ENCODE measurements at regions not wholly inside any gene's neighbourhood (a gene's known extent, or its start where the extent isn't known, plus 50 kb on each side); places are given as distances from the start of the nearest gene placed in this dataset.

DNA sequence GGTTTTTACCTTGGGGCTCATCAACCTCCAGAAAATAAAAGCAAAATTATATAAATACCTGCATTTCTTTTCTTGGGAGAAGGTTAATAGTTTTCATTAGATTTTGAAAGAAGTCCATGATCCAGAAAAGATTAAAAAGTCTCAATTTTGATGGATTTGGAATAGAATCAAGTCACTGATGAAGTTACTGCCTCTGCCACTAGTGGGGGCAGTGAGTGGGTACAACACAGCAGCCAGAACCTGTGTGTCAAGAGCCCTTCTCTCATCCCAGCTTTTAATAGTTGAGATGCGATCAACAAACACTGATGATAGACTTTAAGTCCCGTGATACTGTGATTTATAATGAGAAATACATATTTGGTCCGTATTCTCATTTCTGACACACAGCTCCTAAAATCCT, 686.7 kb downstream of the DIAPH3 start:
- no peak for DNase-seq

DNA sequence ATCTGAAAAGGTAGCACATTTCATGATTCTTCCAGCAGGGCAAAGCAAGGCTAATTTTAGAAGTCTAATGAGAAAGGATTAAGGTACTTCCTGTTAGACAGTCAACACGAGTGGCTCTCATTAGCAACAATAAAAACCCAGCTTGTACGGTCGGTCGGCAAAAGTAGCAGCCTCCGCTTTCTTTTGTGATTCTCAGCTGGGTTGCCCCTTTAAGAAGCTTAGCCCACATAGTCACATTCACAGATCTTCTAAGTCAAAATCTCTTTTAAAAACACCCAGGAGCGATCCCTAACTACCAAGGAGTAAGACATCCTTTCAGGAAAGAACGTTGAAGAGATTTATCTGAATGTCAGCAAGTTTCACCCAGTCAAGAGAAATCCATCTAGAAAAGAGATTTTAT, 684.8 kb downstream of the DIAPH3 start:
- no peak for DNase-seq

DNA sequence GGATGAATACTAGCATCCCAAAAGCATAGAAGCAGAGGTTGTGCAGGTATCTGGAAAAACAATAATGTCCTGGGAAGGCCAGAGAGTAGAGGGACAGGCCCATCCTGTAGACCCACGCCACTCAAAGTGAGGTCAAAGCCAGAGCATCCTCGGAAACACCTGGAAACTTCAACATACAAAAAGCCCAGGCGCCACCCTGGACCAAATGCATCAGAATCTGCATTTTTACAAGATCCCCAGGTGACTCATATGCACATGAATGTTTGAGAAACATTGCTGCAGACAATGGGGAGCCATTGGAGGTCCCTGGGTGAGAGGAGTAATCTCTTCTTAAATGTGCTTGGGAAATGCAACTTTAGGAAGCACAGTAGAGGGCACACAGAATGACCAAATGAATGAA, 684.1 kb downstream of the DIAPH3 start:
- no peak for DNase-seq

DNA sequence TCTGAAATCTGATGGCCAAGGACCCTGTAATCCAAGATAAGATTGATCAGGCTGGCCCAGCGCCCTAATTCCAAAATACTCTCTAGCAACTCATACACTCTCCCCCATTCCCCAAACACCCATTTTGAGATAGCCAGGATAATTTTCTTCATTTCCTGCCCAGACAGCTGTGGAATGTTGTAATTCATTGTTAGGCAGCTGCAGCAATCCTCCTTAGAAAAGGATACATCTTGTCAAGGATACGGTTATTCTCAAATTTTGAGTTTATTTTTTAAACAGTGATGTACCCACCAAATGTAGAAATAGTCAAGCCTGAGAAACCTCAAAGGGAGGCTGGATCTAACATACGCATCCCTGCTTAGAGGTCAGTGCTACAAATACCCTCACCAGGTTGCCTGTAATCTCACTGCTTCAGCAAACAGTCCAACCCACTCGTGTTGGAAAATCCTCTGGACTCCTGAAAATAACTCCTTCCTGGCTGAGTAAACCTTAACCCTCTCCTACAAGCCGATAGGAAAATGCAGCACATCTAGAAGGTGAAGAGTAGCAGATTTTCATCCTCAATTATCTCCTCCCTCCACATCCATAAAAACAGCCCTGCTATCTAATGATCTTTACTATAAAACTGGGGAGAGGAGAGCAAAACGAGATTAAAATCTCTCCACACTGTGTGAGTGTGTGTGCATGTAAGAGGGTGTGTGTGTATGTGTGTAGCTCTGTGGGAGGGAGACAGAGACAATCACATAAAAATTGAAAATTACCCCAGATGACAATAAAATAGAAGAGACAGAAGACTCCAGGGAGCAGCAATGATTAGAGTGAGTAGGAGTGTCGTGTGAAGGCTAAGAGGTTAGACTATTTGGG, 683.1 kb downstream of the DIAPH3 start:
- no peak for DNase-seq

DNA sequence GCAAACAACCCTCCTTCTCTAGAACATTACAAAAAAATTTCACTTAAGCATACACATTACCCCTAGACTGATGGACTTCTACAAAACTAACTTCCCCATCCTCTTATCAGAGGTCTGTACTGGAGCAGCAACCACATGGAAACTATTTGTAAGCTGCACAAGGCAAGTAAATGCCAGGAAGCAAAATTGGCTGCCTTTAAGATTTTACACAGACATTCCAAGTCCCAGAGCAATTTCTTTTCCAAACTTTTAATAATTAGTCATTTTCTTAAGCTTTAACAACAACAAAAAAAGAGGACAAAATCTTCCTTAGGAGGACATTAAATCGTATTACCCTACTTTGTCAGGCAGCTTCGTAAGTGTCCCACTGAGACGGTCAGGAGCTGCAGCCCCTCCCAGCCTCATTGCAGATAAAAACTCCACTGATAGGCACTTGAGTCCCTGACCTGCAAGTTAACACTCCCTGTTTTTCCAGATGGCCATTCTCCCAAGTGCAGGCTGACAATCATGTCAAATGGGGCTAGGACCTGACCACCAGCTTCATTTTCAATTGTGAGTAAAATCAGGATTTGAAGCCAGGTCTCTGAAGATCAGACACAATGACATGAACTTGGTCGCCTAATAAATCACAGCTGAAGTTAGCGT, 680.1 kb downstream of the DIAPH3 start:
- DNase-seq: no peak

DNA sequence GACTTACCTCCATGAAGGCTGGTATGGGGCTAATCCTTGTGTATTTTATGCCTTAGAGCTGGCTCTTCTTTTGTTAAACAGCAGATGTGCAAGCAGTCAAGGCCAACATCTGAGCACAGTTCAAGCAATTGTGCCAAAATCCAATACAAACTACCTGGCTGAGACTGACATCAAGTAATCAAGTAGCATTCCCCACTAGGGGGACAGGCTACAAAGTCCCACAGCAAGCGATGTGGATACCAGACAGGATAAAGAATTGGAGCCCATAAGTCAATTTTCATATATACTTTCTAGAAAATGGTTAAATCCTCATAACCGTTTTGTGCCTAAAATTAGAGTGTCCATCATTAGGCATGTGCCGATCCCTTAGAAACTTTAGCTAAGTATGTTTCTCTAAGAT, 675.8 kb downstream of the DIAPH3 start:
- no peak for DNase-seq

DNA sequence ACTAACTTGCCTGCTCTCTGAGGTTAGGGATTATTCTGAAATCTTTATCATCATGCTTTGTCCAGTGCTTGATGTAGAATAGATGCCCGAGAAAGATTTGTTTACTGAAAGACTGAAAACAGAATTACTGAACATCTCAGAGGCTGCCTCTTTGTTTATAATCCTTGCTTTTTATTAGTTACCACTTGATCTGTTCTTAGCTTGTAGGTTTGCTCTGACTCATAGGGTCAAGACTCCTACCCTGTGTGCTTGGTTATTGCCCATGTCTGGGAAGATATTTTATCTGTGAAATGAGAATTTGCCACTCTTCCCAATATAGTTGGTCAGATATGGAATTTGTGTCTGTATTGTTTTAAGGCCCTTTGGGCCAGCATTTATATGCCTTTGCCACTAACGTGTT, 675.3 kb downstream of the DIAPH3 start:
- DNase-seq: no peak

DNA sequence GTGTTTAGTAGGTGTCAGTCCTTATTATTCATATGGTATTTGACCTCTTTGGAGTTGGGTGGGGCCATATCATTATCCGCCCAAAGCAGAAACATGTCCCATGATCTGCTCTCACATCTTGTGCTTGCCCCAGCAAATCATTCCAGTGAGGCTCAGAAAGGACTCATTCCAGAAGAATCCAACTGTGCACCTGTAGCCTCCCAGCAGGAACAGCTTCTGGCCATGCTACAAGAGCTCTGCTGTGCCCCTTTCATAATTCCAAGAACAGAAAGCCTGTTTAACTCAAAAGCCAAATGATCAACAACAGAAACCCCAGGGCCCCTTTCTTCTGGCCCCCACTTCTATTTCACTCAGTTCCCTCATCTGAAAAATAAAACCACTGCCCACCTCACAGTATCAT, 673.1 kb downstream of the DIAPH3 start:
- no peak for DNase-seq

DNA sequence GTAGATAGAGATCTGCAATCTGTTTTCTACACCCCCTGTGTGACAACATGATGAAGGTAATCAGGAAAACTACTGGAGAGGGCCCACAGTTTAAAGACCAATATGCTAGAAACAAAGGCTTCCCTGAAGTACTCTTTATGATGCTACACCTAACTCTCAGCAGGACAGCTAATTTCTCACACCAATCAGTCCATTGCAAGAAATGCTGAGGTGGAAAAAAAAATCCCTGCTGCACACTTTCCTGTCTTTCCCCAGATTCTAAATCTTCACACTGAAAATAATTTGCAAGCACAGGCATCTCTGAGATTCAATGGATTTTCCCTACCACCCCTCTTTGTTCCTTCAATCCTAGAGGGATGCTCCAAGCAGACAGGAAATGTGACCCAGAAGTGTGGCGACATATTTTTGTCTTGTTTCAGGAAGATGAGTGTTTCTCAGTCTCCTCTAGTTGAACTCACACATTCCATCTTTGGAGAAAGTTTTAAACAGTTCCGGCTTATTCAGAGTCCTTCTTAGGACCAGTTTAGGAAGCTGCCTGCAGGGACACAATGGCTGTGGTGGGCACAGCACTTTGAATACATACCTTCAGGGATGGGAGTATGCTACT, 671.6 kb downstream of the DIAPH3 start:
- DNase-seq: no peak

DNA sequence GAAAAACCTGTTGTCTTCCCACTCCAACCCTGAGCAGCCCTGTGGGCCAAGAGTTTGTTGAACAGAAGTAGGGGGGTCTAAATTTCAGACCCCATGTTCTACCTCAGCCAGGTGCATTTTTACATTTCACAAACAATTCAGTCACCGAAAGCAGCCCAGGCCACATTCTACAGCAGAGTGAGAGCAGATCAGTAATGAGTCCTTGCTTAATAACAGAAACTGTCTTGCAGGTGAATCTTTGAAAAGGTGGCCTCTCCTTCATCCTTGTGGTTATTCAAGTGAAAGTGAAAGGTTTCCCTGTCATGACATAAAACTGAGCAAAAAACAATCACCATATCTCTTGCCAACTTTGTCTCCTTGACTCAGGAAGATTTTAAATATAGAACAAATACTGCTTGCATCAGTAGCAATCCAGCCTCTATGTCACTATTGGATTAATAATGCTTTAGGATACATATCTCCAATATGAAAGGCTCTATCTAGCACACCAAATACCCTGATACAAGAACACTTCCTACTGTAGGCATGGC, 670.2 kb downstream of the DIAPH3 start:
- DNase-seq: no peak

DNA sequence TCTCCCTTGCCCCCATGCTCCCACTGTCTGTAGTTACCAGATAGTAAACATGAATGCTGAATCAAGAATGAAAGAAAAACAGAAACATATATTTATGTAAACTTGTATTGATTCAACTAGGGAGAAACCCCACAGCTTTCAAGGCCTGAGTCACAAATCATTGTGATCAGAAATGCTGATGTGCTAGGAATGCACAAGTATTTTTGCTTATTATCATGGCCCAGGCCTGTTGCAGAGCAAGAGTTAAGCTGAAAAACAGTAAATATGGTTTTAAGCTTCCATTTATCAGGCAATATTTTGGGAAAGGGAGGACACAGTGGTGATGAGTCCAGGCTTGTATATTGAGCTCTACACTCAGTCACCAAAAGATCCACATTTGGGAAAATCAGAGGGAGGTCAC, 669.6 kb downstream of the DIAPH3 start:
- no peak for DNase-seq

DNA sequence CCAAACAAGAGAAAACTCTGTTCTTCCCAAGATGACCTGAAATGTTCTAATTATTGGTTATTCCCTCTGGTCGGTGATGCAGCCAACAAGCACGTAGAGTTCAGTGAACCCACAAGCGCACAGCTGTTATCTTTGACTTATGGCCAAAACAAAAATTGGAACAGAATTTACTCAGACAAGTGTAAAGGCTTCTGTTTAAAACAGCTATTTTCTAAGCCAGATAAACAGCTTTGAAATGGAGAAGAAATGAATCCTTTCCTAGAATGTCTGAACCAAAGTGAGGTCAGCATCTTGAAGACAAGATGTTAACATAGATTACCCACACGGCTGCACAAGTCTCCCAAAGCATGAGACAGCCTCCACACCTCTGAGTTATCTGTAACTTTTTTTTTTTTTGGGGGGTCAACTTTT, 669.2 kb downstream of the DIAPH3 start:
- DNase-seq: peak; percentile 46

DNA sequence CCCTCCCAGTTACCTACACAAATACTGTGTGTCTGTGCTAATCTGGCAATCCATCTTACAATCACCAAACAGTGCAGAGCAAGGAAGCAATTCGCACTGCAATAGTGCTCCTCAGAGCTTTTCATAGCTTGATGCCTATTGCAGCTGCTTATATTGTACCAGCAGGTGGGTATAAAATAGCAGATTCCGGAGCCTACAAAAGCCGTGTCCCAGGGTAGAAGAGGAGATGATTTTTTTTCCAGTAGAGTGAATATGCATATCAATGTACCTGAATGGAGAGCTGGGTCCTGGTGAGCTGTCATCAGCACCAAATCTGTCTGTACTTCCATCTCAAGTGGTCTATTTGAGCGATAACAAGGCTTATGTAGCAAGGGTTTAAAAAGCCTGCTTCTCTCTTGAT, 668.4 kb downstream of the DIAPH3 start:
- DNase-seq: peak; percentile 34

DNA sequence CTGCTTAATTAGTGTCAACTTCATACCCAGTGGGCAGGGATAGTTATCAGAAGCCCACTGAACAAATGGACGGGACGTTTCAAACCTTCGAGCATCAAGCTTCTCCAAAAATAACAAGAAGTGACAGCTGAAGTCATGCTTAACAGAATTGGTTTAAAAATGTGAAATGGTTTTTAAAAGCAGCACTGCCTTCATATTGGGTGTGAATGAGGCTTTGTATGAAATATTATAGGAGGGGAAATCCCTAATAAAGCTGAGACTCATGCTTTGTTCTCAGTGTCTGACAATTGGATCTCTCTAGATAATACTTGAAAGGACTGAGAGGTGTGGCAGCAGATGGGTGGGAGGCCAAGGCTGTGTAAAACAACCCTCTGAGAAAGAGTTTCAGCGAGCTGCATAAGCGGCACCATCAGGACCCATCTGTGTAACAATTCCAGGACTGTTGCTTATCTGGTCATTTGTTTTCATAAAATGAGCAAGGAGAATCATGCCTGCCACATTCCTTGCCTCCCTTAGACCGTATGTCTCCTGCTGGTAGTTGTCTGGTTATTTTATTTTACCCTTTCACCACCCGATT, 667.7 kb downstream of the DIAPH3 start:
- DNase-seq: peak; percentile 77

DNA sequence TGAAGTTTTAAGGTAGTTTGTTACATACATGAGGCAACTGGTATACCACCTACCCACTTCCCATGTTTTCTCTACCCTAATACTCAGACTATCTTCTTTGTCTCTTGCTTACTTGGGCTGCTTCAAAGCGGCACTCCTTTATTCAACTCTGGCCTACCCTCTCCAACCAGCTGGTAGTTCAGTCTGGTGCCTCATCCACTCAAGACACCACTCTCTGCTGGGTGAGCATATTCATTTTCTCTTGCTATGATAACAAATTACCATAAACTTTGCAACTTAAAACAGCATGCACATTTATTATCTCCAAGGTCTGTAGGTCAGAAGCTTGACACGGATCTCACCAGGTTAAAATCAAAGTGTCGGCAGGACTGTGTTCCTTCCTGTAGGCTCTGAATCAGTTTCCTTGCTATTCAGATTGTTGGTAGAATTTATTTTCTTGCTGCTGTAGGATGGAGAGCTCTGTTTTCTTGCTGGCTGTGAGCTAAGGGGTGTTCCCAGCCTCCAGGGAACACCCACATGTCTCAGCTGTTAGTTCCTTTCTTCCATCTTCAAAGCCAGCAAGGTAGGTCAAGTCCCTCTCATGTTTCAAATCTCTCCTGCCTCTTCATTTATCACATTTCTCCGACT, 666.0 kb downstream of the DIAPH3 start:
- no peak for DNase-seq

DNA sequence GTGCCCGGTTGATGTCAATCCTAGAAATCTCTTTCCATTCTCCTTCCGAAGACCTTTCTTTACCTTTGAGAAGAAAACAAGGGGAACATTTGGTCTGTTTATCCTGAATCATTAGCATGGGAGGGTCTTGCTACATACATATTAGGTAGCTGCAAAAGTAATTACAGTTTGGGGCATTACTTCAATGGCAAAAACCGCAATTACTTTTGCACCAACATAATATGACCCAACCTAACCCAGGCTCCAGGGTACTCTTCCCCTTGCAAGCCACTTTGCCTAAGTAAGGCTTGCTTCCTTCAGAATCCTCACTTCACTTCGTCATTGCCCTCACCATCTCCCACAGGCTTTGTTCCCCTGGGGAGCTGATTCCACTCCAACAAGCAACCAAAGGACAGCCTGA, 662.7 kb downstream of the DIAPH3 start:
- no peak for DNase-seq

DNA sequence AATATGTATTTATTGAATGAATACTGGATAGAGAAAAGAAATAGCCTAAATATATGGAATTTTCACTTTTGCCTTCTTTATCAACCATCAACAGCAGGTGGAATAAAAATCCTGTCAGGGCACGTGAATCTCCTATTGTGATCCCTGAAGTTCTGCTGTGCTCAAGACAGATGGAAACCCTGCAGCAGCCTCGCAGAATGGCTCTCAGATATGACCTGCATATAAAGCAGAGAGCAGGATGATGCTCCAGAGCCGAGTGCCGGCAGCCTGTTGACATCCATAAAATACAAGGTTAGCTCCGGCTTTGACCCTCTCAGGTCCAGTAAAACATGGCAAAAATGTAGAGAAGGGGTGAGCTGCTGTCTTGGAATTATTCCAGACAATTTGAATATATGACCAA, 659.3 kb downstream of the DIAPH3 start:
- peak; percentile 14 for DNase-seq

DNA sequence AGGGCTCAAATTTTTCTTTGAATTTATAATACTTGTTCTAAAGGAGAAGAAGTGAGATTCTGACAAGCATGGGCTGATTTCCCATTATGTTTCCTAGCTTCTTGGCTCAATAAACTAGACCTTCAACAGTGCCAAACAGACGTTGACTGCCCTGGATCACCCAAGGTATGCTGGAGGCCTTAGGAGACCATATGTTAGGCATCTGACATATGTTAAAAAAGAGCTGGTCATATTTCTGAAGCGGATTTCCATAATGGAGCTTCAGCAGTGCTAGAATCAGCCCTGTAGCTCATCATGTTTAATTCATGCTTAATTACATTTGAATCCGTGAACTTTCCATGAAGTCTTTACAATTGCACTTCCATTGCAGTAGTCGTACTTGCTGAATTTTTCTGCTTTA, 653.3 kb downstream of the DIAPH3 start:
- peak; percentile 39 for DNase-seq

DNA sequence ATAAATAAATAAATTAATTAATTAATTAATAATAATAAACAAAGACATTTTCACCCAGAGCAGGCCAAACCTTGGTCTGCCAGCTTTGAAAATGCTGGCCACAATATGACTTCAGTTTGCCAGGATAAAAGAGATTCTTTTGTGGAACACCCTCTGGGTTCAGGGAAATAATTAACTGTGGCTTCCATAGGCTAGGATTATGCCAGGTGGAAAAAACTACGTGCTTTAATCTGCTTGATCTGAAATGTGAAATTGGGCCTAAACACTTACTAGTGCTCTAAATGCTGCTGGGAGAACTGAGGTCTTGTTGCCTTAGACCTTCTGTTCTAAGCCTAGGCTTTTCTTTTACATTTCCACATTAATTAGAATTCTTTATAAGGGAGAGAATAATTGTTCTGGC, 650.0 kb downstream of the DIAPH3 start:
- no peak for DNase-seq

DNA sequence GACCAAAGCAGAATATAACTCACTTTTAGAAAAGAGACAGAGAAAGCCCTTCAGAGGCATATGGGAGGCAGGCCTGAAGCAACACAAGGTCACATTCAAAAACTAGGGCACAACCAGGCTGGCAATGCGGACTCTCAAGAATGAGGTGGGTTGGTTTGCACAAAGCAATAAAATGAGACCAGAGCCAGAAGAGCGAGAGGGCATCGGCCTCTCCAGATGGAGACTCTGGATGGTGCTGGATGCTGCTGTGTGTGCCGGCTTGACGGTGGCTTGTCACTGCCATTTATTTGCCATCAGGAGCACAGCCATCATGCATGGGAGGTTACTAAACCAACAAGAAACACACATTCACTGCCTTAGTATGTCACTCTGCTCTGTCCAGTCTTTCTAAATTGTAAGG, 649.4 kb downstream of the DIAPH3 start:
- no peak for DNase-seq

DNA sequence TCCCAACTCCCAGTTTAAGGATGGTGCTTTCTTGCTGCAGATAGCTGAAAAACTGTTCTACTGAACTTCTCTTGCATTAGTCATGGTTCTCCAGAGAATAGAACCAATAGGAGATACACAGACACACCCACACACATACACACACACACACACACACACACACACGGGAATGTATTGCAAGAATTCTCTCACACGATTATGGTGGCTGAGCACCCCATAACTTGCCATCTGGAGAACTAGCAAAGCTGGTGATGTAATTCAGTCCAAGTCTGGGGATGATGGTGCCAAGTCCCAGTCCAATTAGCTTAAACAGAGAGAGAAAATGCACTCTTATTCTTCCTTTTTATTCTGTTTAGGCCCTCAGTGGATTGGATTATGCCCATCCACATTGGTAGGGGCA, 643.9 kb downstream of the DIAPH3 start:
- DNase-seq: no peak

DNA sequence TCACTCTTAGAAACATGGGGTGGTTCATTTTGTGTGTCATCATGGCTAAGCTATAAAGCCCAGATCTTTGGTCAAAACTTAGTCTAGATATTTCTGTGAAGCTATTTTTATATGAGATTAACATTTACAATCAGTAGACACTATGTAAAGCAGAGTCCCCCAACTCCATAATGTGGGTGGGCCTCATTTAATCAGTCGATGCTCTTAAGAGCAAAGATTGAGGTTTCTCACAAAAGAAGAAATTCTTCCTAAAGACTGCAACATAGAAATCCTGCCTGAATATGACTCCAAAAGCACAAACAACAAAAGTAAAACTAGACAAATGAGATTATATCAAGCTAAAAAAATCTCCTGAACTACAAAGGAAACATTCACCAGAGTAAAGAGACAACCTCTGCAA, 642.2 kb downstream of the DIAPH3 start:
- no peak for DNase-seq

DNA sequence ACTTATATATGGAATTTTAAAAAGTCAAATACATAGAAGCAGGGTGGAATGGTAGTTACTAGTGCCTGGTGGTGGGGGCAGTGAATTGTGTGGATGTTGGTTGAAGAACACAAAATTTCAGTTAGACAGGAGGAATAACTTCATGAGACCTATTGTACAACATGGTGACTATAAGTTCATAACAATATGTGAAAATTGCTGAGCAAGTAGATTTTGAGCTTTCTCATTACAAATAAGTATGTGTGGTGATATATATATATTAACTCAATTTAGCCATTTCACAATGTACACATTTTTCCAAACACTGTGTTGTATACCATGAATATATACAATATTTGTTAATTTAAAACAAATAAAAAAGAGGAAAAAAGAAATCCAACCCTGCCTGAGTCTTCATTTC, 641.1 kb downstream of the DIAPH3 start:
- no peak for DNase-seq

Data from NCI-H2171 (cell line).